ENCODE measurements at regions not wholly inside any gene's neighbourhood (a gene's known extent, or its start where the extent isn't known, plus 50 kb on each side); places are given as distances from the start of the nearest gene placed in this dataset.

DNA sequence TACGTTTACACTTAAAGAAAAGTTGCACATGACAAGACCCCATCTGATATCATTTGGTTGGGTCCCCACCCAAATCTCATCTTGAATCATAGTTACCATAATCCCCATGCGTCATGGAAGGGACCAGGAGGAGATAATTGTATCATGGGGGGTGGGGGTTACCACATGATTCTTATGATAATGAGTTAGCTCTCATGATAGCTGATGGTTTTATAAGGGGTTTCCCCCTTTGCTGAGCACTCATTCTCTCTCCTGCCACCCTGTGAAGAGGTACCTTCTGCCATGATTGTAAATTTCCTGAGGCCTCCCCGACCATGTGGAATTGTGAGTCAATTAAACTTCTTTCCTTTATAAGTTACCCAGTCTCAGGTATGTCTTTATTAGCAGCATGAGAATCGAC is 60.3 kb downstream of the PHLDA1 start:
- TF ChIP-seq ZNF311 (tag by site-specific recombination; IDR thresholded peaks at IDR 0.05; ENCODE audit: borderline replicate concordance) (no peak), SP3 (tag by site-specific recombination; IDR thresholded peaks at IDR 0.05) (no peak), ZNF302 (tag by site-specific recombination; IDR thresholded peaks at IDR 0.05; ENCODE audit: low read depth) (no peak), ZNF324 (tag by site-specific recombination; IDR thresholded peaks at IDR 0.05) (no peak), ZNF274 (IDR thresholded peaks at IDR 0.05; ENCODE audit: low read length) (no peak), ZNF274 (tag by site-specific recombination; IDR thresholded peaks at IDR 0.05; ENCODE audit: borderline replicate concordance) (no peak), HOXC10 (CRISPR knock-in tag; IDR thresholded peaks at IDR 0.05) (no peak), ZFP41 (tag by site-specific recombination; IDR thresholded peaks at IDR 0.05; ENCODE audit: borderline replicate concordance) (no peak)
- TF ChIP-seq, protein P1, sequence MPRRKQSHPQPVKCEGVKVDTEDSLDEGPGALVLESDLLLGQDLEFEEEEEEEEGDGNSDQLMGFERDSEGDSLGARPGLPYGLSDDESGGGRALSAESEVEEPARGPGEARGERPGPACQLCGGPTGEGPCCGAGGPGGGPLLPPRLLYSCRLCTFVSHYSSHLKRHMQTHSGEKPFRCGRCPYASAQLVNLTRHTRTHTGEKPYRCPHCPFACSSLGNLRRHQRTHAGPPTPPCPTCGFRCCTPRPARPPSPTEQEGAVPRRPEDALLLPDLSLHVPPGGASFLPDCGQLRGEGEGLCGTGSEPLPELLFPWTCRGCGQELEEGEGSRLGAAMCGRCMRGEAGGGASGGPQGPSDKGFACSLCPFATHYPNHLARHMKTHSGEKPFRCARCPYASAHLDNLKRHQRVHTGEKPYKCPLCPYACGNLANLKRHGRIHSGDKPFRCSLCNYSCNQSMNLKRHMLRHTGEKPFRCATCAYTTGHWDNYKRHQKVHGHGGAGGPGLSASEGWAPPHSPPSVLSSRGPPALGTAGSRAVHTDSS (tag by site-specific recombination; IDR thresholded peaks at IDR 0.05), result no peak
- TF ChIP-seq, protein P2, sequence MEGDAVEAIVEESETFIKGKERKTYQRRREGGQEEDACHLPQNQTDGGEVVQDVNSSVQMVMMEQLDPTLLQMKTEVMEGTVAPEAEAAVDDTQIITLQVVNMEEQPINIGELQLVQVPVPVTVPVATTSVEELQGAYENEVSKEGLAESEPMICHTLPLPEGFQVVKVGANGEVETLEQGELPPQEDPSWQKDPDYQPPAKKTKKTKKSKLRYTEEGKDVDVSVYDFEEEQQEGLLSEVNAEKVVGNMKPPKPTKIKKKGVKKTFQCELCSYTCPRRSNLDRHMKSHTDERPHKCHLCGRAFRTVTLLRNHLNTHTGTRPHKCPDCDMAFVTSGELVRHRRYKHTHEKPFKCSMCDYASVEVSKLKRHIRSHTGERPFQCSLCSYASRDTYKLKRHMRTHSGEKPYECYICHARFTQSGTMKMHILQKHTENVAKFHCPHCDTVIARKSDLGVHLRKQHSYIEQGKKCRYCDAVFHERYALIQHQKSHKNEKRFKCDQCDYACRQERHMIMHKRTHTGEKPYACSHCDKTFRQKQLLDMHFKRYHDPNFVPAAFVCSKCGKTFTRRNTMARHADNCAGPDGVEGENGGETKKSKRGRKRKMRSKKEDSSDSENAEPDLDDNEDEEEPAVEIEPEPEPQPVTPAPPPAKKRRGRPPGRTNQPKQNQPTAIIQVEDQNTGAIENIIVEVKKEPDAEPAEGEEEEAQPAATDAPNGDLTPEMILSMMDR (tag by site-specific recombination; IDR thresholded peaks at IDR 0.05), result no peak
- TF ChIP-seq, protein P3, sequence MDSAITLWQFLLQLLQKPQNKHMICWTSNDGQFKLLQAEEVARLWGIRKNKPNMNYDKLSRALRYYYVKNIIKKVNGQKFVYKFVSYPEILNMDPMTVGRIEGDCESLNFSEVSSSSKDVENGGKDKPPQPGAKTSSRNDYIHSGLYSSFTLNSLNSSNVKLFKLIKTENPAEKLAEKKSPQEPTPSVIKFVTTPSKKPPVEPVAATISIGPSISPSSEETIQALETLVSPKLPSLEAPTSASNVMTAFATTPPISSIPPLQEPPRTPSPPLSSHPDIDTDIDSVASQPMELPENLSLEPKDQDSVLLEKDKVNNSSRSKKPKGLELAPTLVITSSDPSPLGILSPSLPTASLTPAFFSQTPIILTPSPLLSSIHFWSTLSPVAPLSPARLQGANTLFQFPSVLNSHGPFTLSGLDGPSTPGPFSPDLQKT (IDR thresholded peaks at IDR 0.05; ENCODE audit: borderline replicate concordance, low read depth, low read length), result no peak
- TF ChIP-seq, protein P4, sequence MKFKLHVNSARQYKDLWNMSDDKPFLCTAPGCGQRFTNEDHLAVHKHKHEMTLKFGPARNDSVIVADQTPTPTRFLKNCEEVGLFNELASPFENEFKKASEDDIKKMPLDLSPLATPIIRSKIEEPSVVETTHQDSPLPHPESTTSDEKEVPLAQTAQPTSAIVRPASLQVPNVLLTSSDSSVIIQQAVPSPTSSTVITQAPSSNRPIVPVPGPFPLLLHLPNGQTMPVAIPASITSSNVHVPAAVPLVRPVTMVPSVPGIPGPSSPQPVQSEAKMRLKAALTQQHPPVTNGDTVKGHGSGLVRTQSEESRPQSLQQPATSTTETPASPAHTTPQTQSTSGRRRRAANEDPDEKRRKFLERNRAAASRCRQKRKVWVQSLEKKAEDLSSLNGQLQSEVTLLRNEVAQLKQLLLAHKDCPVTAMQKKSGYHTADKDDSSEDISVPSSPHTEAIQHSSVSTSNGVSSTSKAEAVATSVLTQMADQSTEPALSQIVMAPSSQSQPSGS (tag by site-specific recombination; IDR thresholded peaks at IDR 0.05; ENCODE audit: low read depth), result no peak
